Parathyroid adenoma (tissue), 2 donors: ENCODE measurements at regions not wholly inside any gene's neighbourhood (a gene's known extent, or its start where the extent isn't known, plus 50 kb on each side); places are given as distances from the start of the nearest gene placed in this dataset.

Experiments
- H2AFZ ChIP-seq: fragments of 300-600 bp; sonication (generic); one replicate; pipeline ENCODE4 v1.7.0; 2017; ENCODE audit warnings: antibody characterized with exemption, mild to moderate bottlenecking
- H3K27ac ChIP-seq: fragments of 300-600 bp; sonication (generic); one replicate; pipeline ENCODE4 v1.7.0; 2017
- H3K27me3 ChIP-seq: fragments of 300-600 bp; sonication (generic); one replicate; pipeline ENCODE4 v1.7.0; 2017; ENCODE audit warnings: low read length; ENCODE audit not compliant: control insufficient read depth, insufficient read depth
- H3K36me3 ChIP-seq: fragments of 300-600 bp; sonication (generic); one replicate; pipeline ENCODE4 v1.7.0; 2017; ENCODE audit warnings: low read length; ENCODE audit not compliant: control insufficient read depth, insufficient read depth
- H3K4me1 ChIP-seq: fragments of 300-600 bp; sonication (generic); one replicate; pipeline ENCODE4 v1.7.0; 2017; ENCODE audit warnings: control low read depth
- H3K4me2 ChIP-seq: fragments of 300-600 bp; sonication (generic); one replicate; pipeline ENCODE4 v1.7.0; 2017; ENCODE audit warnings: low read length
- H3K4me3 ChIP-seq: fragments of 300-600 bp; sonication (generic); one replicate; pipeline ENCODE4 v1.7.0; 2017; ENCODE audit warnings: low read depth, low read length
- H3K79me2 ChIP-seq: fragments of 300-600 bp; sonication (generic); one replicate; pipeline ENCODE4 v1.7.0; 2017; ENCODE audit warnings: control low read depth
- H3K9ac ChIP-seq: fragments of 300-600 bp; sonication (generic); one replicate; pipeline ENCODE4 v1.7.0; 2017; ENCODE audit warnings: mild to moderate bottlenecking
- H3K9me3 ChIP-seq: fragments of 300-600 bp; sonication (generic); one replicate; pipeline ENCODE4 v1.7.0; 2017; ENCODE audit warnings: low read length; ENCODE audit not compliant: control insufficient read depth
- CTCF ChIP-seq: fragments of 300-600 bp; sonication (generic); IDR thresholded peaks from one replicate; pipeline ENCODE4 v1.7.0; 2017; ENCODE audit warnings: antibody characterized with exemption, mild to moderate bottlenecking
- donor health status: primary hyperparathyroidism.

GRCh38 chr12:91380631-91381030 lies 198.0 kb upstream of the DCN start:
- no peak overlapping the region for H3K4me2 ChIP-seq
- no peak overlapping the region for H3K27ac ChIP-seq
- H3K4me1 ChIP-seq, result peaks cover 7% of the 10 kb centered on the region
- H2AFZ ChIP-seq, result no peak overlapping the region
- no peaks in the 10 kb centered on the region for H3K79me2 ChIP-seq
- no peak overlapping the region for H3K9ac ChIP-seq
- no peaks in the 10 kb centered on the region for H3K36me3 ChIP-seq
- H3K27me3 ChIP-seq, result no peaks in the 10 kb centered on the region
- H3K4me3 ChIP-seq, result no peak overlapping the region
- no peaks in the 10 kb centered on the region for H3K9me3 ChIP-seq
- TF ChIP-seq CTCF, result no peak

DNA sequence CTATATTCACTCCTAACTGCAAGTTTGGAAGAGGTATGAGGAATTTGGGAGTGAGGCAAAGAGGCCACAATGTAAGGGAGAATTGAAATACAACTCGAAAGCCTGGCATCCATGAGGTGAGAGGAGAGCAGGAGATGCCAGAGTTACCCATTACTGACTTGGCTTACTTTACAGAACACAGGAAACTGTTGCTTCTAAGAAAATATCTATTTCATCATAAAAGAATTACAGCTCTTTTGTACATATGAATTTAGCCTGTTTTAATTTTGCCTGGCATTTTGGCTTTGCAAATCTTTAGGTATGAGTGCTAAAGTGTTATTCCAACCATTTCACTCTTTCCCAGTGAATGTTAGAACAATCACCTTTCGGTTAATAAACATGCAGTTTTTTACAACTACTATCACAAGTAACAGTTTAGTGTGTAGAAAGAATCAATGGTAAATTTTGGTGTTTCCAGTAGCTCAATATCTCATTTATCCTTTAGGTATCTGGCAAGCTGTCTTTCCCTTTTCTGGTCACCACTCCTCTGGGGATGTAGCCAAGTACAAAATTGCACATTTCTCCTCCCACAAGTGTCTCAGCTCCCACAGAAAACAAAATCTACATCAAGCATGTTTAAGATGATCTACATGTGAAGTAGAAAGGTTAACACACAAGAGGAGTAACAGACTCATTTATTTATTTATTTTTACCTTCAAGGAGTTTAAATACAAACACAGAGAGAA lies 196.6 kb upstream of the DCN start:
- Histone ChIP-seq H2AFZ (no peak overlapping the region), H3K9ac (no peak overlapping the region), H3K4me1 (no peaks in the 10 kb centered on the region), H3K27ac (no peak overlapping the region), H3K27me3 (no peaks in the 10 kb centered on the region), H3K36me3 (no peaks in the 10 kb centered on the region), H3K4me2 (no peak overlapping the region), H3K9me3 (no peaks in the 10 kb centered on the region), H3K4me3 (no peak overlapping the region), H3K79me2 (no peaks in the 10 kb centered on the region)
- no peak for TF ChIP-seq CTCF

- no peak for TF ChIP-seq CTCF
- no peak overlapping the region for H2AFZ ChIP-seq
- no peak overlapping the region for H3K4me2 ChIP-seq
- no peaks in the 10 kb centered on the region for H3K4me1 ChIP-seq
- no peaks in the 10 kb centered on the region for H3K79me2 ChIP-seq
- no peaks in the 10 kb centered on the region for H3K36me3 ChIP-seq
- no peaks in the 10 kb centered on the region for H3K9me3 ChIP-seq
- no peak overlapping the region for H3K9ac ChIP-seq
- H3K27ac ChIP-seq, result no peak overlapping the region
- no peak overlapping the region for H3K4me3 ChIP-seq
- H3K27me3 ChIP-seq, result no peaks in the 10 kb centered on the region
Observed at GRCh38 chr12:91377436-91377835, 194.8 kb upstream of the DCN start.

- Histone ChIP-seq H3K4me1 (no peaks in the 10 kb centered on the region), H3K27ac (no peak overlapping the region), H3K27me3 (no peaks in the 10 kb centered on the region), H3K36me3 (no peaks in the 10 kb centered on the region), H3K4me2 (no peak overlapping the region), H3K79me2 (no peaks in the 10 kb centered on the region), H3K9me3 (no peaks in the 10 kb centered on the region), H3K4me3 (no peak overlapping the region), H3K9ac (no peak overlapping the region), H2AFZ (no peak overlapping the region)
- TF ChIP-seq CTCF, result no peak
Observed at GRCh38 chr12:91373086-91373485, 190.5 kb upstream of the DCN start.
